OCI-LY1 (cell line): ENCODE measurements at regions not wholly inside any gene's neighbourhood (a gene's known extent, or its start where the extent isn't known, plus 50 kb on each side); places are given as distances from the start of the nearest gene placed in this dataset.

Source experiments
- EZH2 ChIP-seq: fragments of 200-600 bp; sonication (generic), shearing (Covaris generic); IDR thresholded peaks from 2 replicates; pipeline ENCODE4 v1.8.0; 2017; ENCODE audit warnings: borderline replicate concordance, mixed run types, mild to moderate bottlenecking, antibody characterized with exemption, low read length, moderate library complexity, mixed read lengths
- TF ChIP-seq, protein P1 (sequence below): fragments of 200-600 bp; sonication (generic), shearing (Covaris generic); IDR thresholded peaks from 2 replicates; pipeline ENCODE4 v1.5.1; 2017; ENCODE audit warnings: mild to moderate bottlenecking, antibody characterized with exemption, low read length, moderate library complexity, mixed read lengths

DNA sequence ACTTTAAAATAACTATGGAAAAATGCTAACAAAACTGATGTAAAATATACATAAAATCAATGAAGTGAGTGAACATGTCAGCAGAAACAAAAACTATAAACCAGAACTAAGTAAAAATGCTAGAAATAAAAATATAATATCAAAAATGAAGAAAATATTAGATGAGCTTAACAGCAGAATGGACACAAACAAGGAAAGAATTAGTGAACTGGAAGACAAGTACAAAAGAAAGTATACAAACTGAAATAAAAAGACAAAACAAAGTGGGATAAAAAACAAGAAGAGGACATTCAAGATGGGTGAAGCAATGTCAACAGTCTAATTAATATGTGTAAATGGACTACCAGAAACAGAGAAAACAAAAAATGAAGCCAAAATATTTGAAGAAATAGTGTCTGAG, 339.2 kb downstream of the NXPE2 start:
- TF ChIP-seq, protein P1, sequence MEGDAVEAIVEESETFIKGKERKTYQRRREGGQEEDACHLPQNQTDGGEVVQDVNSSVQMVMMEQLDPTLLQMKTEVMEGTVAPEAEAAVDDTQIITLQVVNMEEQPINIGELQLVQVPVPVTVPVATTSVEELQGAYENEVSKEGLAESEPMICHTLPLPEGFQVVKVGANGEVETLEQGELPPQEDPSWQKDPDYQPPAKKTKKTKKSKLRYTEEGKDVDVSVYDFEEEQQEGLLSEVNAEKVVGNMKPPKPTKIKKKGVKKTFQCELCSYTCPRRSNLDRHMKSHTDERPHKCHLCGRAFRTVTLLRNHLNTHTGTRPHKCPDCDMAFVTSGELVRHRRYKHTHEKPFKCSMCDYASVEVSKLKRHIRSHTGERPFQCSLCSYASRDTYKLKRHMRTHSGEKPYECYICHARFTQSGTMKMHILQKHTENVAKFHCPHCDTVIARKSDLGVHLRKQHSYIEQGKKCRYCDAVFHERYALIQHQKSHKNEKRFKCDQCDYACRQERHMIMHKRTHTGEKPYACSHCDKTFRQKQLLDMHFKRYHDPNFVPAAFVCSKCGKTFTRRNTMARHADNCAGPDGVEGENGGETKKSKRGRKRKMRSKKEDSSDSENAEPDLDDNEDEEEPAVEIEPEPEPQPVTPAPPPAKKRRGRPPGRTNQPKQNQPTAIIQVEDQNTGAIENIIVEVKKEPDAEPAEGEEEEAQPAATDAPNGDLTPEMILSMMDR: no peak
- TF ChIP-seq EZH2: no peak
